Ishikawa (cell line): ENCODE measurements at regions not wholly inside any gene's neighbourhood (a gene's known extent, or its start where the extent isn't known, plus 50 kb on each side); places are given as distances from the start of the nearest gene placed in this dataset.

Source experiments
- CEBPB ChIP-seq: IDR thresholded peaks from 2 replicates; pipeline ENCODE4 v1.6.1; 2012
- EGR1 ChIP-seq: IDR thresholded peaks from 2 replicates; pipeline ENCODE4 v1.6.1; 2012
- EP300 ChIP-seq: IDR thresholded peaks from 2 replicates; pipeline ENCODE4 v1.6.1; 2012; ENCODE audit warnings: borderline replicate concordance
- RAD21 ChIP-seq: IDR thresholded peaks from 2 replicates; pipeline ENCODE4 v1.6.1; 2012; ENCODE audit warnings: low read depth
- TAF1 ChIP-seq: IDR thresholded peaks from 2 replicates; pipeline ENCODE4 v1.6.1; 2012; ENCODE audit warnings: low read depth, mild to moderate bottlenecking
- TCF12 ChIP-seq: IDR thresholded peaks from 2 replicates; pipeline ENCODE4 v1.6.1; 2012; ENCODE audit warnings: low read depth
- TEAD4 ChIP-seq: IDR thresholded peaks from 2 replicates; pipeline ENCODE4 v1.6.1; 2012
- YY1 ChIP-seq: IDR thresholded peaks from 2 replicates; pipeline ENCODE4 v1.6.1; 2012; ENCODE audit warnings: low read depth

- no peak for TF ChIP-seq EGR1
- no peak for TF ChIP-seq RAD21
- TF ChIP-seq TAF1, result no peak
- TF ChIP-seq EP300, result no peak
- no peak for TF ChIP-seq TCF12
- TF ChIP-seq TEAD4, result no peak
- TF ChIP-seq YY1, result no peak
- TF ChIP-seq CEBPB, result no peak
These were observed 81.9 kb upstream of the ATXN3L start for GRCh38 chrX:13401724-13402123.
